DMS79 (cell line): ENCODE measurements at regions not wholly inside any gene's neighbourhood (a gene's known extent, or its start where the extent isn't known, plus 50 kb on each side); places are given as distances from the start of the nearest gene placed in this dataset.

ENCODE experiments used
- DNase-seq: peaks from one replicate; lab custom pipeline; 2025; lab: John Stamatoyannopoulos, UW

- no peak for DNase-seq
Observed at GRCh38 chr2:9738535-9739496, 104.5 kb upstream of the TAF1B start.

DNA sequence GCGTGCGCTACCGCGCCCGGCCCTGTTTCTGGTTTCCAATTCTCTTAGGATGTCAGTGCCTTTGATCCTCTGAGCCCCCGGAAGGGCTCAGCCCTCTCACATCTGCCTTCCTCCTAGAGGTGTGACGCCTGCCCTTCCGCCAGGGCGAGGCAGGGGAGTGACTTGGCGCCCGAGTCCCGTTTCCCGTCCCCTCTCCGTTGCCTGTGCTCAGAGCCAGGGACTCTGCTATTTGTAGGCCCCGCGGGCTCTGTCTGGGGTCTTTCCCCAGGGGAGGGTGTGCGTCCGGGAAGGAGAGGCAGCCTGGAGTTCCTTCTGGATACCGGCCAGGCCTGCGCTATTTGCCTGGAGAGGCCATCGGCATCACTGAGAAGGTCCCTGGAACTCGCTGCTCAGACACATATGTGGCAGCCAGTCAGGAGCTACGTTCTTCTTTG, 103.7 kb upstream of the TAF1B start:
- no peak for DNase-seq

DNA sequence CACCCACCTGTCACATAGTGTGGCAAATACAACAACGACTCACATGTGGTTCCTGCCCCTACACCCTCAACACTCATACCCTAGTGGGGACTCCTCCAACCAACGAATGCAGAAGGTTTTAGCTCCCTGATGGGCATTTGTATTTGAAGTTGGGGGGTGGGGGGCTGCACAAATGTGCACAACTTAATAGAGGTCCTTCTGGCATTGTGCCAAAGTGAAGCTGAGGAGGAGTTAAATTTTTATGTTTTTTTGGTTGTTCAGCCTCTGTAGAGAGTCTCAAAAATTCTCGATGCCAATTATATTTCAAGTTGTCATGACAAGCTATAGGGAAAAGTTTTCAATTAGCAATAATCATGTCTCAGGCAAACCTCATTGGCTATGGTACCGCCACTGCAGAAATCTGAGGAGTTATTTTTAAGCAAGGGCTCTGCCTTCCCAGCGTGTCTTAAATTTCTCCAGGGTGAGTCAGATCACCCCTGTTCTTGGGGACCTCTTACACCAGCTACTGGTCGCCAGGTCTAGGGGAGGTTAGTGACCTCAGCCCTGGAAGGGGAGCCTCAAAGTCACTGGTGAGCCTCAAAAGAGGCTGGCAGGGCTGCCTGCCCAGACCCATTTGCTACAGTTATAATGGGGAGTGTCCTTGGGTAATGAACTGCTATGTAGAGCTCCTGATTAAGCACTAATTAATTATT, 102.7 kb upstream of the TAF1B start:
- DNase-seq: no peak

DNA sequence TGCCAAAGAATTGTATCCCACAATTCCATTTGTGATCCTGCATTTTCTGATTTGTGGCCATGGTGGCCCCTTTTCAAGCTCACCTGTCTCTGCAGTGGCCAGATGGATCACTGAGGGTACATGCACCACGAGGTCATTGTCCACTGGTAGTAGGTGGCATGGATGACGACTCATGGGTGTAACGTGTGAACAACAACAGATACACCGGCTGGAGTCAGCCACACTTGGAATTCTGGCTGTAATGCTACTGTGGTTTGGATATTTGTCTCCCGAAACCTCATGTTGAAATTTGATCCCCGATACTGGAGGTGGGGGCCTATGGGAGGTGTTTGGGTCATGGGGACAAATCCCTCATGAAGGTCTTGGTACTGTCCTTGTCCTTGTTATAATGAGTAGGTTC, 102.2 kb upstream of the TAF1B start:
- DNase-seq: no peak

DNA sequence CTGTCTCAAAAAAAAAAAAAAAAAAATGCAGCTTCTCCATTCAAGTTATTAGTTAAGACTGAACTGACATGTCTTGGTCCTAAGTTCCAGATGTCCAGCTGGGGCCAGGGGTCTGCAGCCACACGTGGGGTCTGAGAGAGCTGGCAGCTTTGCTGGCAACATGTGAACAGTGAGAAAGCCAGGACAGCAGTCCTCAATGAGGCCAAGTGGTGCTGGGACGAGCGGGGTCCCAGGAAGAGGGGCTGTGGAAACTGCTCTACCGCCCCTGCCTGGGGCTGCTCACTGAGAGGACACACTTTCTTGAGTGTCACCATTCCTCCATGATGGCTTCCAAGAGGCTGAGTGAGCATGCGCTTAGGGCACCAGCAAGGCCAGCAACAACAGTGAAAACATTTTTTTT, 100.7 kb upstream of the TAF1B start:
- DNase-seq: no peak

GRCh38 chr2:9744256-9745004, 98.8 kb upstream of the TAF1B start:
- no peak for DNase-seq

DNA sequence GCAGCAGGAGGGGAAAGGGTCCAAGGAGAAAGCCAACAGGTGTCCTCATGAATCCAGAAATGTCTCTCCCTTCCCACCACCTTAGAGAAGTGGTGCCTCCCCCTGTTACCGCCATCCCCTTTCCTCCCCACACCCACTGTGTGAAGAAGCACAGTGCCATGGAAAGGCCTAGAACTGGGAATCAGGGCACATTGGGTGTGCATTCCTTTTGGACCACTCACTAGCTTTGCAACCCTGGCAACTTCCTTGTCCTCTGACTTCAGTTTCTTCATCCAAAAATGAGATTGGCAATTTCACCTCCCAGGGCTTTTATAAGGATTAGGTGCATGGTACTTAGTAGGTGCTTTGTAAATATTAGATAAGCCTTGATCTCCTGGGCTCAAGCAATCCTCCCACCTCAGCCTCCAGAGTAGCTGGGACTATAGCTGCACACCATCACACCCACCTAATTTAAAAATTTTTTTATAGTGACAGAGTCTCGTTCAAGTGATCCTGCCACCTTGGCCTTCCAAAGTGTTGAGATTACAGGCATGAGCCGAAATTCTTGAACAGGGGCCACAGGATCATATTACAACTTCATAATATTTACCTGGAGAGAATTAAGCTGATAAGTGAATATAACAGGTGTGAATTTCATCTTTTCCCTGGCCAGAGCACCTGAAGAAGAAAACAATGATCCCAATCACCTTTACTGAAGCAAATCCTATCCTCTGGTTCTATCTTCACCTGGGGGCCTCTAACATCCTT, 97.9 kb upstream of the TAF1B start:
- no peak for DNase-seq

- DNase-seq: no peak
Observed at GRCh38 chr2:9747396-9747795, 95.9 kb upstream of the TAF1B start.

DNA sequence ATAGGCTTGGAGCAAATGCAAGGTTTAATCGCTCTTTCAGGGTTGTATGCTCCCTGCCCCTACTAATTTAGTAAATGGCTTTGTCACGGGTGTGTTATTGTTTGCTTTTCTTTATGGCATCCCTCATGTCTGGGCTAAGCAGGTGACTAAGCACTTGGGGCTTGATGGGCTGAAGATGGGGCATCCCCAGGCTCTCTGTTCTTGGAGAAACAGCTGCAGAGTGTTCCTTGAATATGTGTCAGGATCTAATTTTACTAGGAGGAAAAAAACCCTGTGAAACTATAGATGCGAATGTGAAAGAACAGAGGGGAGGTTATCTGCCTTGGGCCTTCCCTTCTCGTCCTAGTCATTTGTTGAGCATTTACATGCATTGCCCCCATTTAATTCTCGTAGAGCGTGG, 94.7 kb upstream of the TAF1B start:
- no peak for DNase-seq

DNA sequence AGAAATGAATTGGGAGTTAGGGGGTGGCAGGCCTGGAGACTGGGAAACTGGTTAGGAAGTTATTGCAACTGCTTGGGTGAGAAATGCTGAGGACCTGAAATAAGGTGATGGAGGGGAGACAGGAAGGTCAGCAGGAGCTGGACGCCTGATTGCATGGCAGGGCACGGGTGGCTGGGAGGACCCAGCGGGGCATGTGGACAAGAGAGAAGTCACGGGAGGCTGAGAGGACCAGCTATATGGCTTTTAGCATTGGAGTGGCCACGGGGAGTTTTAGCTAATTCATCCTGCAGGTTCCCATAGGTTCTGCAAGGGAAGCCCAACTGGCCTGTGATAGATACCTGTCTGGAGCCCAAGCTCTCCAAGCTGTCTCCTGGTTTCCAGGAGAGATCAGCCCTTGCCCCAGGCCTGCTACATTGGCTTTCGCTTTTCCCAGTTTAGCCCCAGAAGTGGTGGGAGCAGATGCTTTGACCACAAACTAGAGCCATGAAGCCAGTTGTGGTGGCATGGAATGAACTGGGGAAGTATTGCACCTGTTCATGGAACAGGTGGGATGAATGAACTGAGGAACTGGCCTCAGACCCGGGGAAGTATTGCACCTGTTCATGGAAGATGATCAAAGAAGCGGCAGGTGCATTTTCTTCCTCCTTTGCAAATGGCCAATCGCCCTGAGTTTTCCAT, 93.6 kb upstream of the TAF1B start:
- DNase-seq: no peak

- no peak for DNase-seq
Observed at GRCh38 chr2:9750224-9751215, 92.8 kb upstream of the TAF1B start.

GRCh38 chr2:9751831-9752230, 91.4 kb upstream of the TAF1B start:
- no peak for DNase-seq

GRCh38 chr2:9752441-9753275, 90.6 kb upstream of the TAF1B start:
- DNase-seq: no peak

DNA sequence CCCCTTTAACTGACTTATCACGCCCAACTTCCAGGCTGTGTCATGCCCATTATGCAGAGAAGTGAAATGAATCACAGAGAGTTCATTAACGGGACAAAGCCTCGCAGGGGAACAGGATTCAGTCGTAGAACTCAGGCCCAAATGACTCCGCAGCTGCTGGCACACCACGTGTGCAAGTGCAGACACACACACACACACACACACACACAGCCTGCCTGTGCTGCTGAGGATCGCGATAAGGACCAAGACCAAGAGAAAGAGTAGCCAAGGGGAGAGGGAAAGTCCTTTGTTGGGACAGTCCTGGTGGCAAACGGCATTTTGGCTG, 90.0 kb upstream of the TAF1B start:
- DNase-seq: no peak

DNA sequence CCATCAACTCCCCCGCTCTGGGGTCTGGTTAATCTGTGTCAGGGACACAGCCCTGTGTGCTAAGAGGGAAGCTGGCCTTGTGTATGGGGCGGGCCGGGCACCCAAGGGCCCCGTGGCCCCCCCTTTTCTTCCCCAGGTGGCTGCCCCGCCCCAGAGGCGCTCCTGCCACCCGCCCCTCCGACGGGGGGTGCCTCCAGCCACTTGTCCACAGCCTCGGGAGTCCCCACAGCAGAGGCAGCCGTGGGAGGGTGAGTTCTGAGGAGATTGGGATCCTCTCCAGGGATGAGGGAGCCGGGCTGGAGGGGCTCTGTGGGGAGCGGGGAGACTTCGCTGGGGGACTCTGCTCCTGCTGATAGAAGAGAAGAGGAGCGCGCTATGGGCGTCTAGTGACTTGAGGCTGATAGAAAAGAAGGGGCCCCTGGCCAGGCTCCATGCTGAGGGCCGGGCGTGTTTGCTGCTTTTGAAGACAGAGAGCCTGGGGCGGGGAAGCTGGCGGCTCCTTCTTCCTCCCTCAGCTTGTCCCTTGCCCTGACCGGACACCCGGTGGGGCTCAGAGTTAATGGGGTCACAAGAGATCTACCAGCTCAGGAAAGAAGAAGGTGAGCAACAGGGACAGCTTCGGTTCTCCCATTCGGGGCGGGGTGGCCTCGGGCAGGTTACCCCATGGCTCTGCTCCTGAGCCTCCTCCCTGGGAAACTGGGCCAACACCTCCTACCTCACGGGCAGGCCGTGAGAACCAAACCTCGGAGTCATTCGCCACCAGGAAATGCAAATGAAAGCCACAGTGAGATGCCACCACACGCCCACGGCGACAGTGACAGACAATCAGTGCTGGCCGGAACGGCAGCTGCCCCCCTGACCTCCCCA, 89.4 kb upstream of the TAF1B start:
- no peak for DNase-seq

GRCh38 chr2:9754532-9754887, 88.8 kb upstream of the TAF1B start:
- DNase-seq: no peak

DNA sequence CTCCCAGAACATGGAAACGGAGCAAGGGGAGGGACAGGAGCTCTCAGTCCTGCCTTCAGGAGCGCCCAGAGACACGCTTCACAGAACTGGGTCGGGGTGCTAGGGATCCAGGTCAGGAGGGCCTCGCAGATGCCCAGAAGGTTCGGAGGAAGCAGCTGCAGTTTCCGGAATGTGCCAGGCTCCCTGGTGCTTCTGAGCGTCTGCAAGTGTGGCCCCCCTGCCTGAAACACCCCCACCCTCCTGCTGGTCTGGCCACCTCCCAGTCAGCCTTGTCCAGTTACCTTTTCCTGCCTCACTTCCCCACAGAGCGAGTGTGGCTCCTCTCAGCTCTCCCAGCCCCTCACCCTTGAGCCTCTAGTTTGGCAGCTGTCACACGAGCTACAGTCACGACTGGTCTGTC, 88.3 kb upstream of the TAF1B start:
- no peak for DNase-seq

DNA sequence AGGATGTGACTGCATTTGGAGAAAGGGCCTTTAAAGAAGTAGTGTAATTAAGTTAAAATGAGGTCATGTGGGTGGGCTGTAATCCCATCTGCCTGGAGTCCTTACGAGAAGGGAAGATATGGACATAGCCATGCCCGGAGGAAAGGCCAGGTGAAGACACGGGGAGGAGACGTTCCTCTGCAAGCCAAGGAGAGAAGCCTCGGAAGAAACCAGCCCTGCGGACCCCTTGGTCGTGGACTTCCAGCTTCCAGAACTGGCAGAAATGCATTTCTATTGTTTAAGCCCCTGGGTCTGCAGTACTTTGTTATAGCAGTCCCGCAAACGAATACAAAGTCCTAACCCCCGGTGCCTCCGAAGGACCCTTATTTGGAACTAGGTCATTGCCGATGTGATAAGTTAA, 87.6 kb upstream of the TAF1B start:
- DNase-seq: no peak
